GM12892 (cell line): ENCODE measurements at regions not wholly inside any gene's neighbourhood (a gene's known extent, or its start where the extent isn't known, plus 50 kb on each side); places are given as distances from the start of the nearest gene placed in this dataset.

Source experiments
- POLR2A ChIP-seq: IDR thresholded peaks from 2 replicates; pipeline ENCODE4 v1.6.1; 2011; ENCODE audit warnings: low read depth, low read length, control low read depth
- POLR2AphosphoS5 ChIP-seq: IDR thresholded peaks from 2 replicates; pipeline ENCODE4 v1.6.1; 2011; ENCODE audit warnings: low read depth, low read length, control low read depth

DNA sequence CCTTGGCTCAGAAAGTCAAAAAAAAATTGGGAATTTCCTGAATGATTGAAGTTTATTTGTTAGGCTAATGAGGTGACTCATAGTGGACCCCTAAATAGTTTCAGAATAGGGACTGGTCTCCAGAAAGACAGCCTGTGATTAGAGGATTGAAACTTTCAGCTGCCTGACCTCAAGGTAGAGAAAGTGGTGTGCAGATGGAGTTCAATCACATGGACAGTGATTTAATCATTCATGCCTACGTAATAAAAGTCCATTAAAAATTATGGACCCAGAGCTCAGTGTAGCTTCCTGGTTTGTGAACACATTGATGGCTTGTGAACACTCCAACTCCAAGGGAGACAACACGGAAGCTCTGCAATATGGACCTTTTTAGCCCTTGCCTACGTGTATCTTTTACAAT is 533.2 kb upstream of the PCDH9 start:
- TF ChIP-seq POLR2A (no peak), POLR2AphosphoS5 (no peak)
